ENCODE measurements at regions not wholly inside any gene's neighbourhood (a gene's known extent, or its start where the extent isn't known, plus 50 kb on each side); places are given as distances from the start of the nearest gene placed in this dataset.
"Not testable (repeated sequence)": the region's sequence is repeated elsewhere in the genome, so short reads cannot be mapped to it uniquely, and the experiment has no call there.

DNA sequence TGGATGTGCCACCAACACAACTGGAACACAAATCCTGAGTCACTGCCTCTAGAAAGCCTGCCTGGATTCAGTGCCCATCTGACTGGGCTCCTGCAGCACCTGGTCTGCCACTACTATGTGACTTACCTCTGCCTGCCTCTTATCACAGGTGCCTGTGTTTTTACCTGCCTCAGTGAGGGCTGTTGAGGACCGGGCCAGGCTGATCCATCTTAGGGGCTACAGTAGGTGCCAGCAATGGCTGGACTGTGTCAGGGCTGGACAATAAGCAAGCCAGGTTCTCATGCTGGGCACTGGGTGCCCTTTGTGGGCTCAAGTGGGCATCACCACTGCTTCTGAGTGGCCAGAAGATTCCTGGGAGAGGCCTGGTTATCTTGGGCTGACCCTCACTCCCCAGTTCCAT, 948.6 kb upstream of the TPTE start:
- DNase-seq; H3K9me2 ChIP-seq (replicated peaks; ENCODE audit: insufficient read depth, low read length); H3K9ac ChIP-seq (ENCODE audit: low read length); H3K36me3 ChIP-seq (ENCODE audit: insufficient read depth, low read length); H3K4me2 ChIP-seq (ENCODE audit: low read depth, low read length, poor library complexity, severe bottlenecking); H3K27ac ChIP-seq (ENCODE audit: low read length); H3K4me1 ChIP-seq (ENCODE audit: low read length); H3K4me3 ChIP-seq (ENCODE audit: low read length); H3K27me3 ChIP-seq (ENCODE audit: low read length); H3K79me2 ChIP-seq (ENCODE audit: low read length); H2AFZ ChIP-seq (ENCODE audit: low read length); H4K20me1 ChIP-seq (ENCODE audit: insufficient read depth, low read depth, low read length); H3K9me3 ChIP-seq (ENCODE audit: low read length): not testable (repeated sequence)

DNA sequence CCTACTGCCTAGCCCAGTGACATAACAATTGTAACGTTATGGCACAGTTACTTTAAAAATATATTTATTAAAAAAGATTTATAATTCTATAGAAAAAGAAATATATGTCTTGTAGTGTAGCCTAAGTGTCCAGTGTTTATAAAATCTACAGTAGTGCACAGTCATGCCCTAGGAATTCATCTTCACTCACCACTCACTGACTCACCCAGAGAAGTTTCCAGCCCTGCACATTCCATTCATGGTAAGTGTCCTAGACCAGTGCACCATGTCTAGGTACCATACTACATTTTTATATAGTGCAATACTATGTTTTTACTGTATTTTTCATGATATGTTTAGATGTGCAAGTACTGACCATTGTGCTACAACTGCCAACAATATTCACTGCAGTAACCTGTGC, 947.9 kb upstream of the TPTE start:
- not testable (repeated sequence) for H3K36me3 ChIP-seq (ENCODE audit: insufficient read depth, low read length); H3K9me2 ChIP-seq (replicated peaks; ENCODE audit: insufficient read depth, low read length); H3K27ac ChIP-seq (ENCODE audit: low read length); H4K20me1 ChIP-seq (ENCODE audit: insufficient read depth, low read depth, low read length); H3K4me3 ChIP-seq (ENCODE audit: low read length); H3K79me2 ChIP-seq (ENCODE audit: low read length); DNase-seq; H3K27me3 ChIP-seq (ENCODE audit: low read length); H3K4me2 ChIP-seq (ENCODE audit: low read depth, low read length, poor library complexity, severe bottlenecking); H3K9me3 ChIP-seq (ENCODE audit: low read length); H3K9ac ChIP-seq (ENCODE audit: low read length); H2AFZ ChIP-seq (ENCODE audit: low read length); H3K4me1 ChIP-seq (ENCODE audit: low read length)

DNA sequence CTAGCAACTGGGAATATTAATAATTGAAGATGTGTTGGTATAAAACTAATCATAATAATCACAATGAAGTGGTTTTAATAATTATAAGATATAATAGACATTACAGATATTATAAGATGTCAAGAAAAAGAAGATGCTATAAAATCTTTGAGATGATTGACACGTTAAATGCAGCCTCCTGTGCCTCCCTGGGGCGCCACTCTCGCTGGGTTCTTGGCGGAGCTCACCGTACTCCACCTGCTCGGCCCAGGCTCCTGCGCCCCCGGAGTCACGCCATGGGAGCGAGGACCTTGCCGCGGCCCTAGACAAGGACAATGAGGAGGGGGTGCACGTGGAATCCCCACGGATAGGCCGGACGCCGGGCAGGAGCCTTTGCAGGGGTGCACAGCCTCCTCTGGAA, 942.1 kb upstream of the TPTE start:
- H3K9me3 ChIP-seq (ENCODE audit: low read length); H3K27me3 ChIP-seq (ENCODE audit: low read length); H3K4me2 ChIP-seq (ENCODE audit: low read depth, low read length, poor library complexity, severe bottlenecking); H3K9me2 ChIP-seq (replicated peaks; ENCODE audit: insufficient read depth, low read length); H3K9ac ChIP-seq (ENCODE audit: low read length); H4K20me1 ChIP-seq (ENCODE audit: insufficient read depth, low read depth, low read length); H3K4me1 ChIP-seq (ENCODE audit: low read length); H3K36me3 ChIP-seq (ENCODE audit: insufficient read depth, low read length); H3K27ac ChIP-seq (ENCODE audit: low read length); DNase-seq; H3K4me3 ChIP-seq (ENCODE audit: low read length); H3K79me2 ChIP-seq (ENCODE audit: low read length); H2AFZ ChIP-seq (ENCODE audit: low read length): not testable (repeated sequence)

DNA sequence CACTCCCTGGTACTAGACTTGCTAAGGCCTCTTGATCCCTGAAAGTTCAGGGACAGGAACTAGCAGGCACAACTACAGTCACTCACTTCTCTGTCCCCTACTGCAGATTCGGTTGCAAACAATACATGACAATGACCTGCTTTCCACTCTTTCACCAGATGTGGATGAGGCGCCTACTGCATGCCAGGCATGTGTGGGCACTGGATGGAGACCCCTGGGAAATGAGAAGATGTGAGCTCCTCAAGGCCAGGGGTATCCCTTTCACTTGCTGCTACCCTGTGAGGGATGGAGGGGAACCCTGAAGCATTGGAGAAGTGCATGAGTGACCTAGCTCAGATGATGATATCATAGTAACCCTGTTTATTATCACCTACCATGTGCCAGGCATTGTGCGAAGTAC, 933.4 kb upstream of the TPTE start:
- not testable (repeated sequence) for DNase-seq; H2AFZ ChIP-seq (ENCODE audit: low read length)

DNA sequence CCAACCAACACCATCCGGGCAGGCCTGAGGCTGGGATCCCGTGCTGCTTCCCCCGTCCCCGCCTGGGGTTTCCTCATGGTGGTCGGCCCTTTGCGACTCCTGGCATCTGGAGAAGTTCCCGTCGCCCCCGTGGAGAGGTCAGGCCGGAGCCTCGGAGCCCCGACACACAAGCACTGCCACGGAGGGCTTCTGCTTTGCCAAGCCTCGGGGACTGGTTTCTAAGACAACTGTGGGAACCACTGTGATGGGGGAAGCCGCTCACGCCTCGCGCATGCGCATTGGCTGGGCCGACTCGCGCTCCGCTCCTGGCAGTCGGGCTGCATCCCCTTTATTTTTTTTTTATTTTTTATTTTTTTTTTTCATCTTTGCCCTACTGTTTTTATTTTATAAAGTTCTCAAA, 928.8 kb upstream of the TPTE start:
- not testable (repeated sequence) for DNase-seq; H3K9me3 ChIP-seq (ENCODE audit: low read length); H3K4me1 ChIP-seq (ENCODE audit: low read length); H3K9me2 ChIP-seq (replicated peaks; ENCODE audit: insufficient read depth, low read length); H3K36me3 ChIP-seq (ENCODE audit: insufficient read depth, low read length); H2AFZ ChIP-seq (ENCODE audit: low read length); H3K27me3 ChIP-seq (ENCODE audit: low read length); H4K20me1 ChIP-seq (ENCODE audit: insufficient read depth, low read depth, low read length); H3K27ac ChIP-seq (ENCODE audit: low read length); H3K4me2 ChIP-seq (ENCODE audit: low read depth, low read length, poor library complexity, severe bottlenecking); H3K79me2 ChIP-seq (ENCODE audit: low read length); H3K4me3 ChIP-seq (ENCODE audit: low read length); H3K9ac ChIP-seq (ENCODE audit: low read length)

More for the DNA sequence above, 933.4 kb upstream of the TPTE start:
- not testable (repeated sequence) for H4K20me1 ChIP-seq (ENCODE audit: insufficient read depth, low read depth, low read length); H3K36me3 ChIP-seq (ENCODE audit: insufficient read depth, low read length); H3K27ac ChIP-seq (ENCODE audit: low read length); H3K79me2 ChIP-seq (ENCODE audit: low read length); H3K9me2 ChIP-seq (replicated peaks; ENCODE audit: insufficient read depth, low read length); H3K4me3 ChIP-seq (ENCODE audit: low read length); H3K4me2 ChIP-seq (ENCODE audit: low read depth, low read length, poor library complexity, severe bottlenecking); H3K9me3 ChIP-seq (ENCODE audit: low read length); H3K27me3 ChIP-seq (ENCODE audit: low read length); H3K9ac ChIP-seq (ENCODE audit: low read length); H3K4me1 ChIP-seq (ENCODE audit: low read length)

DNA sequence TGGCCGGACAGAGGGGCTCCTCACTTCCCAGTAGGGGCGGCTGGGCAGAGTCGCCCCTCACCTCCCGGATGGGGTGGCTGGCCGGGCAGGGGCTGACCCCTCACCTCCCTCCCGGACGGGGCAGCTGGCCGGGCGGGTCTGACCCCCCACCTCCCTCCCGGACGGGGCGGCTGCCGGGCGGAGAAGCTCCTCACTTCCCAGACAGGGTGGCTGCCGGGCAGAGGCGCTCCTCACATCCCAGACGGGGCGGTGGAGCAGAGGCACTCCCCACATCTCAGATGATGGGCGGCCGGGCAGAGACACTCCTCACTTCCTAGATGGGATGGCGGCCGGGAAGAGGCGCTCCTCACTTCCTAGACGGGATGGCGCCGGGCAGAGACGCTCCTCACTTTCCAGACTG, 927.7 kb upstream of the TPTE start:
- H2AFZ ChIP-seq (ENCODE audit: low read length); H3K27ac ChIP-seq (ENCODE audit: low read length); H4K20me1 ChIP-seq (ENCODE audit: insufficient read depth, low read depth, low read length); H3K9me2 ChIP-seq (replicated peaks; ENCODE audit: insufficient read depth, low read length); H3K4me3 ChIP-seq (ENCODE audit: low read length); H3K4me2 ChIP-seq (ENCODE audit: low read depth, low read length, poor library complexity, severe bottlenecking); H3K27me3 ChIP-seq (ENCODE audit: low read length); H3K36me3 ChIP-seq (ENCODE audit: insufficient read depth, low read length); H3K4me1 ChIP-seq (ENCODE audit: low read length); H3K9ac ChIP-seq (ENCODE audit: low read length); H3K9me3 ChIP-seq (ENCODE audit: low read length); H3K79me2 ChIP-seq (ENCODE audit: low read length); DNase-seq: not testable (repeated sequence)

DNA sequence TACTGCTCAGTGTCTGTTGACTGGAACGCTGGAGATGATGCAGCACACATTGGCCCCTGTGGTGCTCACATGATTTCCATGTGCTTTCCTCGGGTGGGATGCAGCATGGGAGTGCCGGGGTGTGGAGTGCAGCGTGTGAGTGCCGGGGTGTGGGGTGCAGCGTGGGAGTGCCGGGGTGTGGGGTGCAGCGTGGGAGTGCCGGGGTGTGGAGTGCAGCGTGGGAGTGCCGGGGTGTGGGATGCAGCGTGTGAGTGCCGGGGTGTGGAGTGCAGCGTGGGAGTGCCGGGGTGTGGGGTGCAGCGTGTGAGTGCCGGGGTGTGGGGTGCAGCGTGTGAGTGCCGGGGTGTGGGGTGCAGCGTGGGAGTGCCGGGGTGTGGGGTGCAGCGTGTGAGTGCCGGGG, 907.4 kb upstream of the TPTE start:
- not testable (repeated sequence) for H3K9ac ChIP-seq (ENCODE audit: low read length); H3K9me3 ChIP-seq (ENCODE audit: low read length); H3K4me2 ChIP-seq (ENCODE audit: low read depth, low read length, poor library complexity, severe bottlenecking); H4K20me1 ChIP-seq (ENCODE audit: insufficient read depth, low read depth, low read length); H3K27ac ChIP-seq (ENCODE audit: low read length); H3K36me3 ChIP-seq (ENCODE audit: insufficient read depth, low read length); H2AFZ ChIP-seq (ENCODE audit: low read length); H3K4me3 ChIP-seq (ENCODE audit: low read length); H3K4me1 ChIP-seq (ENCODE audit: low read length); H3K9me2 ChIP-seq (replicated peaks; ENCODE audit: insufficient read depth, low read length); DNase-seq; H3K79me2 ChIP-seq (ENCODE audit: low read length); H3K27me3 ChIP-seq (ENCODE audit: low read length)

DNA sequence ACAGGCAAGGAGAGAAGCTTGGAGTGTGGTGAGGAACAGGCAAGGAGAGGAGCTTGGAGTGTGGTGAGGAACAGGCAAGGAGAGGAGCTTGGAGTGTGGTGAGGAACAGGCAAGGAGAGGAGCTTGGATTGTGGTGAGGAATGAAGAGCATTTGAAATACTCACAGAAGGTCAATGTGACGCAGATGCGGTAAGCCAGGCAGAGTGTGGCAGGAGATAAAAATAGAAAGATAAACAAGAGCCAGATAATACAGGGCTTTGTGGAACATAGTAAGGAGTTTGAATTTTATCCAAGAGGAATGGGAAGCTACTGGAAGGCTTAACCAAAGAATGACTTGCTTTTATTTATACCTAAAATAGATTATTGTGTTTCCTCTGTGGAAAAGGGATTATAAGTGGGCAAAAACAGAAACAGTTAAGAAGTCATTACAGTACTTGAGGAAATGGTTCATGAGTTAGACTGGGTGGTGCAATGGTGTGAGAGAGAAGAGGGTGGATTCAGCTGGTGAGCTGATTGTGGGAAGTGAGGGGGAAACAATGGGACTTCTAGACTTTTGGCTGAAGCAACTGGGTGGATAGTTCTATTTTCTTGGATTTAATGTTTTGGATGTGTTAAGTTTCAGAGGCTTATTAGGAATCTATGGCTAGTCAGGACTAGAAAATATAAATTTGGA, 900.1 kb upstream of the TPTE start:
- H3K4me2 ChIP-seq (ENCODE audit: low read depth, low read length, poor library complexity, severe bottlenecking); H3K27me3 ChIP-seq (ENCODE audit: low read length); H3K4me1 ChIP-seq (ENCODE audit: low read length); H3K9ac ChIP-seq (ENCODE audit: low read length); H4K20me1 ChIP-seq (ENCODE audit: insufficient read depth, low read depth, low read length); H3K36me3 ChIP-seq (ENCODE audit: insufficient read depth, low read length); H3K27ac ChIP-seq (ENCODE audit: low read length); H3K9me3 ChIP-seq (ENCODE audit: low read length); H3K4me3 ChIP-seq (ENCODE audit: low read length); H3K79me2 ChIP-seq (ENCODE audit: low read length); H3K9me2 ChIP-seq (replicated peaks; ENCODE audit: insufficient read depth, low read length); DNase-seq; H2AFZ ChIP-seq (ENCODE audit: low read length): not testable (repeated sequence)

DNA sequence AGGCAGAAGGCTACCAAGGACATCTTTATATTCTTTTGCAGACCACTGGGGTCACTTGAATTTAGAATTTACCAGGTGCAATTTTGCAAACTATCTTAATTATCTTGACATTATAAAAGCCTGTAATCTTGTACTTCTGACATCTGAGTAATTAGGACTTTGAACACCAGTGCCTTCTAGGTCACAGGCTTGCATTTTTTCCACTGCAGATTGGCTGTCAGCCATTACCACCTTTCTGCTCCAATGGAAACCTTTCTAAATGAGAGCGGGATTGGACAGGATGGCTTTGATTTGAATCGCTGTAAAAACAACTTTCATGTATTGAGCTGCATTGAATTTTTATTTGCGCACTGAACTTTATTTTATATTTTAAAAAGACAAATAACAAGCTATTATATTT, 893.3 kb upstream of the TPTE start:
- not testable (repeated sequence) for H3K79me2 ChIP-seq (ENCODE audit: low read length); H3K27me3 ChIP-seq (ENCODE audit: low read length); H2AFZ ChIP-seq (ENCODE audit: low read length); H3K27ac ChIP-seq (ENCODE audit: low read length); H3K9ac ChIP-seq (ENCODE audit: low read length); H3K36me3 ChIP-seq (ENCODE audit: insufficient read depth, low read length); H3K4me2 ChIP-seq (ENCODE audit: low read depth, low read length, poor library complexity, severe bottlenecking); DNase-seq; H3K4me3 ChIP-seq (ENCODE audit: low read length); H3K9me2 ChIP-seq (replicated peaks; ENCODE audit: insufficient read depth, low read length); H3K9me3 ChIP-seq (ENCODE audit: low read length); H3K4me1 ChIP-seq (ENCODE audit: low read length); H4K20me1 ChIP-seq (ENCODE audit: insufficient read depth, low read depth, low read length)
